GM12865 (cell line): ENCODE measurements at regions not wholly inside any gene's neighbourhood (a gene's known extent, or its start where the extent isn't known, plus 50 kb on each side); places are given as distances from the start of the nearest gene placed in this dataset.

Source experiments
- DNase-seq: peaks from one replicate; pipeline ENCODE4 v3.0.0; 2010; ENCODE audit warnings: low read depth
- H3K4me3 ChIP-seq: 2 replicates; pipeline ENCODE4 v1.5.1; 2011; ENCODE audit warnings: mild to moderate bottlenecking, low read depth, low read length, control low read depth
- TF ChIP-seq, protein P1 (sequence below): IDR thresholded peaks from 2 replicates; pipeline ENCODE4 v1.5.1; 2011; ENCODE audit warnings: low read length, control low read depth, low read depth, inconsistent platforms; ENCODE audit not compliant: insufficient read depth; ENCODE audit errors: missing control alignments

DNA sequence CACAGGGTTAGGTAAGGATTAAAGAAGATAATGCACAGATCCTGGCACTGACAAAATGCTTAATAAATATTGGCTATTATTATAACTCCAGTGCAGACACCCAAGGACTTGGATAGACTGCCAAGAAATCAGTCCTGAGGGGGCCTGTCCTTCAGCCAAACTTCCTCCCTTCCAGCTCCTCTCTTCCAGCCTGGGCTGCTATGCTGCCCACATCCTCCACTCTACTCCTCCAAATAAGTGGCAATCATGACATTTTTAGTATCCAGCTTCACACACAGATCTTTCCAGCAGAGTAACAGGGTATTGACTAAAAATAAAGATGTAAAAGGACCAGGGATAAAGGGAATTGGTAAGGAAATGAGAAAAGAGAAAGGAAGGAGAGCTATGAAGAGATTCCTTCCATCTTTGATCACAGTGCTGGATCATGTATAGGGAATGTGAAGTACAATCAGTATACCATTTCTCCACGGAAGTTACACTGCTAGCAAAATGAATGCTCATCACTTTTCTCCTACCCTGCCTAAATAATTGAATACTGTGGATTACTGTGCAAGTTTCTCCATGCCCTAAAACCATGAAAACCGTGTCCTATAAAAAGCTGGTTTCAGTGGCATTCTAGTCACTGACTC, 136.0 kb upstream of the OSMR start:
- no peak for DNase-seq
- TF ChIP-seq, protein P1, sequence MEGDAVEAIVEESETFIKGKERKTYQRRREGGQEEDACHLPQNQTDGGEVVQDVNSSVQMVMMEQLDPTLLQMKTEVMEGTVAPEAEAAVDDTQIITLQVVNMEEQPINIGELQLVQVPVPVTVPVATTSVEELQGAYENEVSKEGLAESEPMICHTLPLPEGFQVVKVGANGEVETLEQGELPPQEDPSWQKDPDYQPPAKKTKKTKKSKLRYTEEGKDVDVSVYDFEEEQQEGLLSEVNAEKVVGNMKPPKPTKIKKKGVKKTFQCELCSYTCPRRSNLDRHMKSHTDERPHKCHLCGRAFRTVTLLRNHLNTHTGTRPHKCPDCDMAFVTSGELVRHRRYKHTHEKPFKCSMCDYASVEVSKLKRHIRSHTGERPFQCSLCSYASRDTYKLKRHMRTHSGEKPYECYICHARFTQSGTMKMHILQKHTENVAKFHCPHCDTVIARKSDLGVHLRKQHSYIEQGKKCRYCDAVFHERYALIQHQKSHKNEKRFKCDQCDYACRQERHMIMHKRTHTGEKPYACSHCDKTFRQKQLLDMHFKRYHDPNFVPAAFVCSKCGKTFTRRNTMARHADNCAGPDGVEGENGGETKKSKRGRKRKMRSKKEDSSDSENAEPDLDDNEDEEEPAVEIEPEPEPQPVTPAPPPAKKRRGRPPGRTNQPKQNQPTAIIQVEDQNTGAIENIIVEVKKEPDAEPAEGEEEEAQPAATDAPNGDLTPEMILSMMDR = no peak
- H3K4me3 ChIP-seq = no peak overlapping the region

DNA sequence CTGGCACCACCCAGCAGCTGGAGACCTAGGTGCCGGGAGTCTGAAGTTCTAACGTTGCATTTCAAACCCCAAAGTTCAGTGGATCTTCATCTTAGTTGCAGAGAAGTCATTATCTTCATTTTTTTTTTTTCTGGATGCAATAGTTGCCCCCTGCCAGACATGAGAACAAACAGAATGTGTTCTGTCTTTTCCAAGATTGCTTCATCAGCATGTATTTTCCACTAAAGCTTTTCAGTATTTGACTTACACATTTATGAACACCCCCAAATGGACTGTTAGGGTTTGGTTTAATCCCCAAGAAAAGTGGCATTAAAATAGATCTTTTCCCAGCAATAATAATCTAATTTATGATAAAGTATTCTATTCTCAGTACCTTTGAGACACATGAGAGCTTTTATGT, 135.2 kb upstream of the OSMR start:
- TF ChIP-seq, protein P1 = no peak
- no peak overlapping the region for H3K4me3 ChIP-seq
- no peak for DNase-seq

DNA sequence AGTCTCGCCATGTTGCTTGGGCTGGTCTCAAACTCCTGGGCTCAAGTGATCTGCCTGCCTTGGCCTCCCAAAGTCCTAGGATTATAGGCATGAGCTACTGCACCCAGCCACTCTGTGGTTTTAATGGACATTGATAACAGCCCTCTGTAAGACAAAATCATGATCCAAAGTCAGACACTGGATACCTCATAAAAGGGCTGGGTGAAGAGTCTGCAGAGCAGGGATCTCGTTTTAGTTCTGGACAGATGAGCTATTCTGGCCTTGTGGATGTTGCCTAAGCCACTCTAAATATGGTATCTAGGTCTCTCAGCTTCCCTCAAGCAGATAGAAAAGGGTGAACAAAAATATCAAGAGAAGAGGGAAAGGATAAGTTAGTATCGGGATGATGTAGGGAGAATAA, 133.4 kb upstream of the OSMR start:
- TF ChIP-seq, protein P1 = no peak
- H3K4me3 ChIP-seq = no peak overlapping the region

DNA sequence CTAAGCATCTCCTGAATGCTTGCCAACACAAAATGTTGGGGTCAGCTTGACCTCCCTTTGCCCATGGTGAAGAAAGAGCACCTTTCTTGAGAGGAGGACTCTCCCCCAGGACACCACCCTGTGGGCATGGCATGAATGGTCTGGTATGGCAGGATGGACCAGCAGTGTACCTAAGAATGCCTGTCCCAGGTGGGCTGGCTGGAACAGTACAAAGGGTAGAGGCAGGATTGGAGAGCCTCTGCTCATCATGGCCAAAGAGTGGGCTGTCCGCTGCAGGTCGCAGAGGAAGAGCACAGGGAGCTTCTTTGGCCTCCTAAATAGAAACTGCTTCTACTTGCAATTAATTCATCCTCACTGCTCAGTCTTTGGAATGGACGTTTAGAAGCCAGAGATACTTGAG, 131.6 kb upstream of the OSMR start:
- no peak for DNase-seq
- TF ChIP-seq, protein P1 = no peak
- no peak overlapping the region for H3K4me3 ChIP-seq

More for the DNA sequence above, 133.4 kb upstream of the OSMR start:
- DNase-seq = no peak

DNA sequence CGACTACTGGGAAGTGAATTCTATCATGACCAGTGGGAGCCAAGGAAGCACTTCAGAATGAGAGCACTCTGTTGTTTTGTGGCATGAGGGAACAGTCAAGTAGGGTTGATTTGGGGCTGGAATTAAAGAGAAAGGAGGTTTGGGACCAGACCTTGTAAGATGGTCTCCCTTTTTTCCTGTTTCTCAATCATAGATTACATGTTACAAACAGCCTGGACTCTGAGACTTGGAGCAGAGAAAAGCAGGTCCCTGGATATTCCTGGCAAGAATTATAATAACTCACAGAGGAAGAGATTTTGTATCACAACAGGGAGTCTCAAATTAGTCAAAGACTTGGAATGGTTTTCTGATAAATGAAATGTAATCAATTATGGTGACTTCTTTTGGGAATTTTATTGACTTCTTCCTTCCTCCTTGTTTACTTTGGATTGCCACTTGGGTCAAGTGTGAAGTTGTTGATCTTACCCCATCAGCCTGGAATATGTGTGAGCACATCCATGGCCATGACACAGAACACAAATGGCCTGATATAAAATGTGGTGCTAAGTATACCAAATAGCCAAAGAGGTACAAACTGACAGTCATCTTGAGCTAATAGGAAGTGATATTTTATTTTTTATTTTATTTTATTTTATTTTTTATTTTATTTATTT, 131.0 kb upstream of the OSMR start:
- DNase-seq = no peak
- TF ChIP-seq, protein P1 = no peak
- no peak overlapping the region for H3K4me3 ChIP-seq

DNA sequence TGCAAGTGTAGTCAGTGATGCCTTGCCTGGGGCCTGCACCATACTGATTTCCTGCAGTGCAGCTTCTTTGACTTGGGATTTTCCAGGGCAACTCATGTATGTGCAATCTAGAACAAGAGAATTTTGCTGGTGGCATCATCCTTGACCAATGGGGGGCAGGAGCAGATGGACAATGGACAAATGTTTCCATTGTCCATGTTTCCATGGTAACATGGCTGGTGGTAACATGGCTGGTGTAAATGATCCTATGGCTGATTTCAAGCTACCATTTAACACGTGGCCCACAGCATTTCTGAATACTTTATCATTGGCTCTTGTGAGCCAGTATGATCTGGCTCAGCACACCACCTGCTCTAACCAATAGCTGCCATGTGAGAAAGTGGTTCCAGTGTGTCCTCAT, 130.1 kb upstream of the OSMR start:
- TF ChIP-seq, protein P1 = no peak
- no peak overlapping the region for H3K4me3 ChIP-seq
- no peak for DNase-seq

DNA sequence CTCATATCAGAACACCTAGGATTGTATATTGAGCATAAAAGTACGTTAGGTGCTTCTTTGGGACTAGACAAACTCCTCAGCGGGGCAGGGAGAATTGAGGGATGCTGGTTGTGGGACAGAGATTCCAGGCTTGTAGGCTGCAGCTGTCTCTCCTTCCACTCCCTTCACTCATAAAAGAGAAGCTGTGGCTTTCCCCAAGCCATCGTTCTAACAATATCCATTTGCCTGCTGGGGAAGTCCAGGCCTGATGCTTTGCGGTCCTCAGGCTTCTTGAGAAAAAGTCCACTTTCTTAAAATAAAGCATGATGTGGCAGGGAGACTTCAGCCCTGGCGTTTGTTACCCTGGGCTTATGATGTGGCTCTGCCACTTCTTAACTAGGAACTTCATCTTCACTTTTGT, 129.3 kb upstream of the OSMR start:
- no peak overlapping the region for H3K4me3 ChIP-seq
- TF ChIP-seq, protein P1 = no peak
- DNase-seq = no peak
